RWPE1 (cell line): ENCODE measurements at regions not wholly inside any gene's neighbourhood (a gene's known extent, or its start where the extent isn't known, plus 50 kb on each side); places are given as distances from the start of the nearest gene placed in this dataset.
A peak's percentile ranks its signal among the peaks of the same experiment; 100 is the strongest.
"Not testable (repeated sequence)": the region's sequence is repeated elsewhere in the genome, so short reads cannot be mapped to it uniquely, and the experiment has no call there.

ENCODE experiments used
- CTCF ChIA-PET: fragments of 350-600 bp; sonication (Branson Sonifier 250); formaldehyde crosslinking; extraction: SDS; loops from one replicate; lab custom pipeline; 2021; lab: Yijun Ruan, JAX
- POLR2A ChIA-PET: fragments of 400-600 bp; formaldehyde crosslinking; extraction: SDS; loops from one replicate; lab custom pipeline; 2020; ENCODE audit warnings: antibody characterized with exemption; ENCODE audit not compliant: low non-redundant PET; lab: Yijun Ruan, JAX
- DNase-seq: peaks from one replicate; pipeline ENCODE4 v3.0.0; 2012; ENCODE audit warnings: low spot score
- H3K27ac ChIP-seq: fragments of 450-650 bp; 2 replicates; pipeline ENCODE4 v1.5.1; 2017
- CTCF ChIP-seq: fragments of 450-650 bp; conservative IDR thresholded peaks from 2 replicates; pipeline ENCODE4 v1.5.1; 2017; ENCODE audit warnings: low read depth, mild to moderate bottlenecking

- POLR2A ChIA-PET: no interaction called here
- DNase-seq: peak; percentile 14
- CTCF ChIA-PET: interaction anchor here (0.6 to 1.2 kb wide), 4 partner anchors 138 to 965 kb away, joined by 3 to 5 read pairs (median 3); no protein-coding TSS in a partner anchor
- TF ChIP-seq CTCF: peak; percentile 58
- H3K27ac ChIP-seq: no peak overlapping the region
Observed at GRCh38 chr4:9703391-9703790, 78.0 kb upstream of the DRD5 start.

GRCh38 chr4:9704126-9704525 is 77.3 kb upstream of the DRD5 start:
- DNase-seq, H3K27ac ChIP-seq, POLR2A ChIA-PET: not testable (repeated sequence)
- CTCF ChIA-PET: interaction anchor here (1.2 kb wide), 1 partner anchor 360 kb away, joined by 5 read pairs; no protein-coding TSS in a partner anchor

GRCh38 chr4:9704551-9705332 is 76.7 kb upstream of the DRD5 start:
- ChIA-PET POLR2A (no interaction called here), CTCF (interaction anchor here (1.2 kb wide), 1 partner anchor 19 kb away, joined by 3 read pairs; no protein-coding TSS in a partner anchor)
- TF ChIP-seq CTCF: no peak
- no peak overlapping the region for H3K27ac ChIP-seq
- no peak for DNase-seq

- DNase-seq, H3K27ac ChIP-seq, POLR2A ChIA-PET: not testable (repeated sequence)
- CTCF ChIA-PET: interaction anchor here (0.6 kb wide), 1 partner anchor 76 kb away, joined by 3 read pairs; no protein-coding TSS in a partner anchor
Observed at GRCh38 chr4:9707281-9707680, 74.2 kb upstream of the DRD5 start.

- CTCF ChIA-PET, H3K27ac ChIP-seq, DNase-seq, POLR2A ChIA-PET: not testable (repeated sequence)
Observed at GRCh38 chr4:9707936-9708335, 73.5 kb upstream of the DRD5 start.

- POLR2A ChIA-PET: no interaction called here
- DNase-seq: no peak
- CTCF ChIA-PET: no interaction called here
- H3K27ac ChIP-seq: no peak overlapping the region
- TF ChIP-seq CTCF: no peak
Observed at GRCh38 chr4:9709724-9710123, 71.7 kb upstream of the DRD5 start.

- POLR2A ChIA-PET, DNase-seq, CTCF ChIA-PET, H3K27ac ChIP-seq: not testable (repeated sequence)
Observed at GRCh38 chr4:9715271-9715670, 66.2 kb upstream of the DRD5 start.

GRCh38 chr4:9716093-9716492 is 65.3 kb upstream of the DRD5 start:
- ChIA-PET POLR2A (no interaction called here), CTCF (no interaction called here)
- H3K27ac ChIP-seq: no peak overlapping the region
- DNase-seq: no peak
- no peak for TF ChIP-seq CTCF

GRCh38 chr4:9718246-9718939 is 63.0 kb upstream of the DRD5 start:
- CTCF ChIA-PET, POLR2A ChIA-PET, H3K27ac ChIP-seq, DNase-seq: not testable (repeated sequence)

- DNase-seq, POLR2A ChIA-PET, CTCF ChIA-PET, H3K27ac ChIP-seq: not testable (repeated sequence)
Observed at GRCh38 chr4:9722131-9722530, 59.3 kb upstream of the DRD5 start.
